Gastroesophageal sphincter (tissue), 3 donors: ENCODE measurements at regions not wholly inside any gene's neighbourhood (a gene's known extent, or its start where the extent isn't known, plus 50 kb on each side); places are given as distances from the start of the nearest gene placed in this dataset.

Experiments used
- CTCF ChIP-seq, 4 experiments: fragments of 200-600 bp in 2 of 4; fragments of 450-650 bp in 2 of 4; sonication (generic) in 1 of 4; IDR thresholded peaks; one replicate each; pipeline ENCODE4 v1.5.1; 2017 to 2019; ENCODE audit warnings: antibody characterized with exemption in 4 of 4, mild to moderate bottlenecking in 2 of 4, moderate library complexity in 2 of 4
- POLR2A ChIP-seq, 2 donors: fragments of 450-650 bp; IDR thresholded peaks; one replicate each; pipeline ENCODE4 v1.6.1; 2017; ENCODE audit warnings: antibody characterized with exemption in 2 of 2, mild to moderate bottlenecking in 2 of 2, moderate library complexity in 1 of 2
- POLR2AphosphoS5 ChIP-seq: sonication (generic); formaldehyde crosslinking; IDR thresholded peaks from one replicate; pipeline ENCODE4 v1.6.1; 2017; ENCODE audit warnings: antibody characterized with exemption

- TF ChIP-seq CTCF (IDR thresholded peaks at IDR 0.05) (no peak), POLR2A (IDR thresholded peaks at IDR 0.05) (no peak), POLR2AphosphoS5 (no peak)
Measured at GRCh38 chr11:123272565-123272964, 77.5 kb upstream of the CLMP start.
